H9 (cell line): ENCODE measurements at regions not wholly inside any gene's neighbourhood (a gene's known extent, or its start where the extent isn't known, plus 50 kb on each side); places are given as distances from the start of the nearest gene placed in this dataset.

Source experiments
- DNase-seq: peaks from one replicate; pipeline ENCODE4 v3.0.0-alpha.2; 2017
- H2AFZ ChIP-seq: one replicate; pipeline ENCODE4 v1.6.1; 2013; ENCODE audit warnings: mild to moderate bottlenecking, low read length, control low read depth, moderate library complexity
- H2AK5ac ChIP-seq: 2 replicates; pipeline ENCODE4 v1.6.1; 2013; ENCODE audit warnings: low read length, control low read depth, mixed read lengths; ENCODE audit not compliant: insufficient read length
- H2BK120ac ChIP-seq: one replicate; pipeline ENCODE4 v1.6.1; 2013; ENCODE audit warnings: low read depth, mild to moderate bottlenecking, low read length, control low read depth, inconsistent platforms; ENCODE audit not compliant: poor library complexity, severe bottlenecking
- H2BK12ac ChIP-seq: 2 replicates; pipeline ENCODE4 v1.6.1; 2013; ENCODE audit warnings: low read length, control low read depth, mixed read lengths, low read depth; ENCODE audit not compliant: insufficient read length
- H2BK15ac ChIP-seq: 2 replicates; pipeline ENCODE4 v1.6.1; 2013; ENCODE audit warnings: low read depth, low read length, control low read depth
- H2BK20ac ChIP-seq: one replicate; pipeline ENCODE4 v1.6.1; 2013; ENCODE audit warnings: low read depth, mild to moderate bottlenecking, low read length, control low read depth, inconsistent platforms; ENCODE audit not compliant: poor library complexity, severe bottlenecking
- H2BK5ac ChIP-seq: 2 replicates; pipeline ENCODE4 v1.6.1; 2013; ENCODE audit warnings: low read length, control low read depth, mixed read lengths; ENCODE audit not compliant: insufficient read length
- H3K14ac ChIP-seq: 2 replicates; pipeline ENCODE4 v1.6.1; 2013; ENCODE audit warnings: low read length, control low read depth; ENCODE audit not compliant: insufficient read depth
- H3K18ac ChIP-seq: 2 replicates; pipeline ENCODE4 v1.6.1; 2013; ENCODE audit warnings: low read depth, mild to moderate bottlenecking, mixed read lengths, low read length, control low read depth; ENCODE audit not compliant: insufficient read length
- H3K23ac ChIP-seq: 2 replicates; pipeline ENCODE4 v1.6.1; 2013; ENCODE audit warnings: low read length, control low read depth, mixed read lengths, low read depth; ENCODE audit not compliant: insufficient read length
- H3K23me2 ChIP-seq: 2 replicates; pipeline ENCODE4 v1.6.1; 2013; ENCODE audit warnings: low read depth, mild to moderate bottlenecking, mixed read lengths, low read length, control low read depth; ENCODE audit not compliant: insufficient read length, poor library complexity, severe bottlenecking
- H3K27ac ChIP-seq: 2 replicates; pipeline ENCODE4 v1.5.1; 2013; ENCODE audit warnings: low read length, control low read depth, mixed read lengths, low read depth; ENCODE audit not compliant: insufficient read length
- H3K27me3 ChIP-seq: 2 replicates; pipeline ENCODE4 v1.6.1; 2013; ENCODE audit warnings: low read length, control low read depth, inconsistent platforms; ENCODE audit not compliant: insufficient read depth
- H3K4ac ChIP-seq: 2 replicates; pipeline ENCODE4 v1.6.1; 2013; ENCODE audit warnings: low read depth, mild to moderate bottlenecking, control low read depth, inconsistent platforms, low read length, moderate library complexity
- H3K4me1 ChIP-seq: 2 replicates; pipeline ENCODE4 v1.6.1; 2013; ENCODE audit warnings: low read length, control low read depth, inconsistent platforms; ENCODE audit not compliant: insufficient read depth
- H3K4me2 ChIP-seq: 2 replicates; pipeline ENCODE4 v1.6.1; 2013; ENCODE audit warnings: low read length, control low read depth, mixed read lengths; ENCODE audit not compliant: insufficient read length, insufficient read depth
- H3K56ac ChIP-seq: 2 replicates; pipeline ENCODE4 v1.6.1; 2013; ENCODE audit warnings: low read depth, mild to moderate bottlenecking, mixed read lengths, low read length, control low read depth; ENCODE audit not compliant: insufficient read length
- H3K79me1 ChIP-seq: 2 replicates; pipeline ENCODE4 v1.6.1; 2013; ENCODE audit warnings: low read depth, mild to moderate bottlenecking, moderate library complexity, low read length, control low read depth, inconsistent platforms; ENCODE audit not compliant: insufficient read depth, poor library complexity, severe bottlenecking
- H3K79me2 ChIP-seq: 2 replicates; pipeline ENCODE4 v1.6.1; 2013; ENCODE audit warnings: low read length, control low read depth, inconsistent platforms; ENCODE audit not compliant: insufficient read depth
- H3K9ac ChIP-seq: 2 replicates; pipeline ENCODE4 v1.6.1; 2013; ENCODE audit warnings: low read length, control low read depth, mixed read lengths; ENCODE audit not compliant: insufficient read length; ENCODE audit errors: extremely low read depth
- H3K9me3 ChIP-seq: one replicate; pipeline ENCODE4 v1.6.1; 2013; ENCODE audit warnings: low read depth, low read length, inconsistent platforms; ENCODE audit not compliant: control insufficient read depth
- H3T11ph ChIP-seq: one replicate; pipeline ENCODE4 v1.6.1; 2013; ENCODE audit warnings: mild to moderate bottlenecking, low read length, control low read depth, inconsistent platforms
- H4K20me1 ChIP-seq: one replicate; pipeline ENCODE4 v1.6.1; 2013; ENCODE audit not compliant: control insufficient read depth, insufficient read length, insufficient read depth
- H4K5ac ChIP-seq: 2 replicates; pipeline ENCODE4 v1.6.1; 2013; ENCODE audit warnings: low read depth, mild to moderate bottlenecking, mixed read lengths, low read length, control low read depth; ENCODE audit not compliant: insufficient read length
- H4K8ac ChIP-seq: replicated peaks from 2 replicates; pipeline ENCODE4 v1.6.1; 2013; ENCODE audit warnings: low read length, control low read depth, mixed read lengths, low read depth; ENCODE audit not compliant: insufficient read length
- H4K91ac ChIP-seq: 2 replicates; pipeline ENCODE4 v1.6.1; 2013; ENCODE audit warnings: low read depth, mild to moderate bottlenecking, moderate library complexity, mixed read lengths, low read length, control low read depth; ENCODE audit not compliant: insufficient read length
- H3K27ac Mint-ChIP-seq, 3 experiments: 2 replicates in 2 of 3; 3 replicates in 1 of 3; pipeline ENCODE4 v1.8.0; 2020 to 2021; ENCODE audit warnings: mixed read lengths in 3 of 3, mild to moderate bottlenecking in 1 of 3, moderate library complexity in 1 of 3
- H3K27me3 Mint-ChIP-seq: 2 replicates; pipeline ENCODE4 v1.8.0; 2021; ENCODE audit warnings: low read depth, mild to moderate bottlenecking, moderate library complexity, mixed read lengths
- H3K36me3 Mint-ChIP-seq, 3 experiments: 2 replicates in 2 of 3; 3 replicates in 1 of 3; pipeline ENCODE4 v1.8.0; 2020 to 2021; ENCODE audit warnings: low read depth in 3 of 3, mixed read lengths in 3 of 3; ENCODE audit not compliant: insufficient read depth in 1 of 3
- H3K4me1 Mint-ChIP-seq, 2 experiments: 2 replicates each; pipeline ENCODE4 v1.8.0; 2020; ENCODE audit warnings: mixed read lengths in 2 of 2
- H3K4me3 Mint-ChIP-seq, 2 experiments: 2 replicates in 1 of 2; 3 replicates in 1 of 2; pipeline ENCODE4 v1.8.0; 2020 to 2021; ENCODE audit warnings: mild to moderate bottlenecking in 2 of 2, mixed read lengths in 2 of 2, moderate library complexity in 1 of 2
- H3K9me3 Mint-ChIP-seq, 2 experiments: 2 replicates in 1 of 2; 3 replicates in 1 of 2; pipeline ENCODE4 v1.8.0; 2020; ENCODE audit warnings: mild to moderate bottlenecking in 2 of 2, mixed read lengths in 2 of 2, moderate library complexity in 1 of 2
- CTCF ChIP-seq: fragments of 200-600 bp; sonication (generic); conservative IDR thresholded peaks from 3 replicates; pipeline ENCODE4 v1.8.0; 2021; ENCODE audit warnings: antibody characterized with exemption, mild to moderate bottlenecking
- WGBS: extraction: QIAGEN DNeasy Blood & Tissue Kit; methylation state at CpG from one replicate; pipeline ENCODE4 v1.1.7; 2013; ENCODE audit warnings: missing lambda C conversion rate, low lambda C conversion rate, mixed read lengths; ENCODE audit not compliant: insufficient read length; ENCODE audit errors: extremely low coverage; 5-methylcytosine and 5-hydroxymethylcytosine counted together

- Histone ChIP-seq H3K79me1 (no peaks in the 10 kb centered on the region), H3K27ac (no peak overlapping the region), H3K14ac (no peak overlapping the region), H3K9me3 (no peaks in the 10 kb centered on the region), H3K4ac (no peak overlapping the region), H3K9ac (no peak overlapping the region), H3K4me1 (no peaks in the 10 kb centered on the region; the same call in 1 of the 2 replicates), H2BK20ac (no peak overlapping the region), H2AK5ac (no peak overlapping the region), H3K23ac (no peak overlapping the region), H2BK120ac (no peak overlapping the region), H4K20me1 (no peaks in the 10 kb centered on the region), H2BK12ac (no peak overlapping the region), H3K79me2 (no peaks in the 10 kb centered on the region), H4K8ac (no peak overlapping the region), H4K91ac (no peak overlapping the region), H3K23me2 (no peaks in the 10 kb centered on the region), H2AFZ (no peak overlapping the region), H3K4me2 (no peak overlapping the region), H2BK15ac (no peak overlapping the region), H3T11ph (no peak overlapping the region), H3K27me3 (no peaks in the 10 kb centered on the region), H3K56ac (no peak overlapping the region), H2BK5ac (no peak overlapping the region), H3K18ac (no peak overlapping the region), H4K5ac (no peak overlapping the region)
- TF ChIP-seq CTCF: no peak
- DNase-seq: no peak
- H3K4me3 Mint-ChIP-seq: no peak overlapping the region
- H3K27me3 Mint-ChIP-seq: 0 out of 2 replicates have a peak, but pooled peaks cover 3% of the 10 kb centered on the region
- peaks cover 3 to 7% of the 10 kb centered on the region in 2 experiments; a peak in 1 of 4 replicates for H3K4me1 Mint-ChIP-seq
- no peaks in the 10 kb centered on the region for H3K36me3 Mint-ChIP-seq
- H3K27ac Mint-ChIP-seq: no peak overlapping the region
- WGBS: no CpG with 5 or more reads among the region's 10 CpGs
- H3K9me3 Mint-ChIP-seq: 0 out of 5 replicates have a peak, but pooled peaks cover 0 to 5% of the 10 kb centered on the region in 2 experiments
These were observed 488.8 kb upstream of the MGMT start for GRCh38 chr10:128978211-128978610.
